ENCODE measurements at regions not wholly inside any gene's neighbourhood (a gene's known extent, or its start where the extent isn't known, plus 50 kb on each side); places are given as distances from the start of the nearest gene placed in this dataset.

GRCh38 chr1:29459620-29459945 lies 223.3 kb downstream of the PTPRU start:
- Histone ChIP-seq H3K9ac (ENCODE audit: low read depth in 1 of 2, low read length in 2 of 2) (no peak overlapping the region), H3K27me3 (ENCODE audit: control insufficient read depth in 2 of 2, insufficient read depth in 2 of 2, low read length in 2 of 2) (no peaks in the 10 kb centered on the region), H3K27ac (ENCODE audit: low read depth in 2 of 2, low read length in 2 of 2) (no peak overlapping the region), H3K4me3 (ENCODE audit: low read length in 2 of 2) (no peak overlapping the region), H3K4me1 (ENCODE audit: control insufficient read depth in 2 of 2, insufficient read depth in 2 of 2, low read length in 2 of 2) (no peaks in the 10 kb centered on the region), H3K36me3 (ENCODE audit: control insufficient read depth in 2 of 2, insufficient read depth in 2 of 2, low read length in 2 of 2) (no peaks in the 10 kb centered on the region), H3K9me3 (ENCODE audit: control insufficient read depth in 2 of 2, low read length in 2 of 2) (no peaks in the 10 kb centered on the region)

GRCh38 chr1:29458737-29459619 lies 222.7 kb downstream of the PTPRU start:
- H3K4me1 ChIP-seq (ENCODE audit: control insufficient read depth in 2 of 2, insufficient read depth in 2 of 2, low read length in 2 of 2): no peaks in the 10 kb centered on the region
- H3K9ac ChIP-seq (ENCODE audit: low read depth in 1 of 2, low read length in 2 of 2): no peak overlapping the region
- H3K4me3 ChIP-seq (ENCODE audit: low read length in 2 of 2): no peak overlapping the region
- H3K27me3 ChIP-seq (ENCODE audit: control insufficient read depth in 2 of 2, insufficient read depth in 2 of 2, low read length in 2 of 2): no peaks in the 10 kb centered on the region
- no peak overlapping the region for H3K27ac ChIP-seq (ENCODE audit: low read depth in 2 of 2, low read length in 2 of 2)
- no peaks in the 10 kb centered on the region for H3K9me3 ChIP-seq (ENCODE audit: control insufficient read depth in 2 of 2, low read length in 2 of 2)
- H3K36me3 ChIP-seq (ENCODE audit: control insufficient read depth in 2 of 2, insufficient read depth in 2 of 2, low read length in 2 of 2): no peaks in the 10 kb centered on the region

GRCh38 chr1:29457496-29458368 lies 221.4 kb downstream of the PTPRU start:
- H3K27me3 ChIP-seq (ENCODE audit: control insufficient read depth in 2 of 2, insufficient read depth in 2 of 2, low read length in 2 of 2): no peaks in the 10 kb centered on the region
- H3K9me3 ChIP-seq (ENCODE audit: control insufficient read depth in 2 of 2, low read length in 2 of 2): no peaks in the 10 kb centered on the region
- H3K27ac ChIP-seq (ENCODE audit: low read depth in 2 of 2, low read length in 2 of 2): no peak overlapping the region
- no peak overlapping the region for H3K4me3 ChIP-seq (ENCODE audit: low read length in 2 of 2)
- no peaks in the 10 kb centered on the region for H3K36me3 ChIP-seq (ENCODE audit: control insufficient read depth in 2 of 2, insufficient read depth in 2 of 2, low read length in 2 of 2)
- no peak overlapping the region for H3K9ac ChIP-seq (ENCODE audit: low read depth in 1 of 2, low read length in 2 of 2)
- H3K4me1 ChIP-seq (ENCODE audit: control insufficient read depth in 2 of 2, insufficient read depth in 2 of 2, low read length in 2 of 2): no peaks in the 10 kb centered on the region

DNA sequence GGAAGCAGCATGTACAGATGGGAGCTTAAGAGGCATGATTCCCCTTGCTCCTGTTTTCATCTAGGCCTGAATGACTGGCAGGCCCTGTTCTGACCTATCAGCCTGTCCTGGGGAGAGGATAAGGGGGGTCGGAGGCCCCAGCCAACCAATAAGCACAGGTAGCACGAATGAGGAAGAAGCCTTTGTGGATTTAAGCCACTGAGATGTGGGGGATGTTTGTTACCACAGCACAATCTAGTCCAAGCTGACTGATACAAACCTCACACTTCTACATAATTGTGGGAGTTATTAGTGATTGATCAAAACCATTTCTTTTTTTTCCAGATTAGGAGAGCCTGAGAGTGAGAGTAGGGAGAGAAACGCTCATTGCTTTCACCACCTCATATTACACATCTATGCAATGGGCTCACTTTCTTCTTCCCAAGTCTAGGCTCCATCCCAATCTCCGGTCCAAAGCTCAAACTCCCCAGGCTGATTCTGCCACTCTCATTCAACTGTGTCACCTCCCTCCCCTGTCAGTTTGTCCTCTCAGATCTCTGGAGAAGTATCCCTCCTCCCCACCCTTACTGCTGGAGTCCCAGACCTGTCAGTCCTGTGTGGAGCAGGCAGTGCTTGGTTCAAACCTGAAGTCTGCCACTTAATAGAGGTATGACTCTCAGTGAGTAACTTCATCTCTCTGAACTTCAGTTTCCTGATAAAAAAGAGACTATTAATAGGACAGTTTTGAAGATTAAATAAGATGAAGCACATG lies 220.5 kb downstream of the PTPRU start:
- Histone ChIP-seq H3K27me3 (ENCODE audit: control insufficient read depth in 2 of 2, insufficient read depth in 2 of 2, low read length in 2 of 2) (no peaks in the 10 kb centered on the region), H3K4me1 (ENCODE audit: control insufficient read depth in 2 of 2, insufficient read depth in 2 of 2, low read length in 2 of 2) (no peaks in the 10 kb centered on the region)

GRCh38 chr1:29455781-29456180 lies 219.5 kb downstream of the PTPRU start:
- H3K9ac ChIP-seq (ENCODE audit: low read depth in 1 of 2, low read length in 2 of 2): no peak overlapping the region
- no peaks in the 10 kb centered on the region for H3K36me3 ChIP-seq (ENCODE audit: control insufficient read depth in 2 of 2, insufficient read depth in 2 of 2, low read length in 2 of 2)
- no peak overlapping the region for H3K27ac ChIP-seq (ENCODE audit: low read depth in 2 of 2, low read length in 2 of 2)
- no peak overlapping the region for H3K4me3 ChIP-seq (ENCODE audit: low read length in 2 of 2)
- H3K4me1 ChIP-seq (ENCODE audit: control insufficient read depth in 2 of 2, insufficient read depth in 2 of 2, low read length in 2 of 2): no peaks in the 10 kb centered on the region
- H3K27me3 ChIP-seq (ENCODE audit: control insufficient read depth in 2 of 2, insufficient read depth in 2 of 2, low read length in 2 of 2): no peaks in the 10 kb centered on the region
- H3K9me3 ChIP-seq (ENCODE audit: control insufficient read depth in 2 of 2, low read length in 2 of 2): no peaks in the 10 kb centered on the region

More for the DNA sequence above, 220.5 kb downstream of the PTPRU start:
- Histone ChIP-seq H3K9ac (ENCODE audit: low read depth in 1 of 2, low read length in 2 of 2) (no peak overlapping the region), H3K36me3 (ENCODE audit: control insufficient read depth in 2 of 2, insufficient read depth in 2 of 2, low read length in 2 of 2) (no peaks in the 10 kb centered on the region), H3K9me3 (ENCODE audit: control insufficient read depth in 2 of 2, low read length in 2 of 2) (no peaks in the 10 kb centered on the region), H3K4me3 (ENCODE audit: low read length in 2 of 2) (no peak overlapping the region), H3K27ac (ENCODE audit: low read depth in 2 of 2, low read length in 2 of 2) (no peak overlapping the region)

DNA sequence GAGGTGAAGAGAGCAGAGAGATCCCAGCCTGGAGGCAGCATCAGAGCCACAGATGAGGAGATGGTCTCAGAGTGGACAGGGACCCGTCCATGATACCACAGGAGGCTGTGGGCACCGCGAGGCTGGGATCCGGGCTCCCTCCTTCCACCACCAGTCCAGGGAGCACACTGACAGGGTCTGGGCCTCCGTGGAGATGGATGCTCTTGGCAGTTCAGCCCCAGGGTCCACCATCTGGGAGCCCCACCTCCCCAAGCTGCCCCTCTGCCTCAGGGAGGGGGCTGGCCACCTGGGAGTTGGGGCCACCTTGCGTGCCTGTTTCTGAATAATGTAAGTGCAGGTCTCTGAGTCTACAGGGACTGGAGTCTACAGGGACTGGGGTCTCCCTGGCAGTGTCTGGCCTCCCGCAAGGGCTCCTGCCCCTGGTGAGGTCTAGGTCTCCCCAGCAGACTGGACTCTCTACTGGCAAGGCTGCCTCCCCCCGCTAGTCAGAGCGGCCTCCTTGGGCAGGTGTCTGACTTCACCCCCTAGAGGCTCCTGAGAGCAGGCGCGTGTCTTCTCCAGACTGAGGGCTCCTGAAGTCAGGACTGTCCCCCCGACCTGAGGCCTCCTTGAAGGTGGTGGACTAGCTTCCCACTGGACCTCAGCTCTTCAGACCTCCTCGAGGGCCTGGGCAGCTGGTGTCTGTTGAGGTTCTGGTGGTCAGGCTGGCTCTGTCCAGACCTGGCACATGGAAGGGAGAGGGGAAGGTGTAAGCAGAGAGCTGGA lies 218.5 kb downstream of the PTPRU start:
- no peaks in the 10 kb centered on the region for H3K4me1 ChIP-seq (ENCODE audit: control insufficient read depth in 2 of 2, insufficient read depth in 2 of 2, low read length in 2 of 2)
- H3K27ac ChIP-seq (ENCODE audit: low read depth in 2 of 2, low read length in 2 of 2): no peak overlapping the region
- no peaks in the 10 kb centered on the region for H3K27me3 ChIP-seq (ENCODE audit: control insufficient read depth in 2 of 2, insufficient read depth in 2 of 2, low read length in 2 of 2)
- no peak overlapping the region for H3K9ac ChIP-seq (ENCODE audit: low read depth in 1 of 2, low read length in 2 of 2)
- H3K4me3 ChIP-seq (ENCODE audit: low read length in 2 of 2): no peak overlapping the region
- H3K36me3 ChIP-seq (ENCODE audit: control insufficient read depth in 2 of 2, insufficient read depth in 2 of 2, low read length in 2 of 2): no peaks in the 10 kb centered on the region
- H3K9me3 ChIP-seq (ENCODE audit: control insufficient read depth in 2 of 2, low read length in 2 of 2): no peaks in the 10 kb centered on the region

- Histone ChIP-seq H3K27me3 (ENCODE audit: control insufficient read depth in 2 of 2, insufficient read depth in 2 of 2, low read length in 2 of 2) (no peaks in the 10 kb centered on the region), H3K27ac (ENCODE audit: low read depth in 2 of 2, low read length in 2 of 2) (no peak overlapping the region), H3K9ac (ENCODE audit: low read depth in 1 of 2, low read length in 2 of 2) (no peak overlapping the region), H3K9me3 (ENCODE audit: control insufficient read depth in 2 of 2, low read length in 2 of 2) (no peaks in the 10 kb centered on the region), H3K4me3 (ENCODE audit: low read length in 2 of 2) (no peak overlapping the region), H3K36me3 (ENCODE audit: control insufficient read depth in 2 of 2, insufficient read depth in 2 of 2, low read length in 2 of 2) (no peaks in the 10 kb centered on the region), H3K4me1 (ENCODE audit: control insufficient read depth in 2 of 2, insufficient read depth in 2 of 2, low read length in 2 of 2) (no peaks in the 10 kb centered on the region)
Observed at GRCh38 chr1:29453502-29454240, 217.3 kb downstream of the PTPRU start.

DNA sequence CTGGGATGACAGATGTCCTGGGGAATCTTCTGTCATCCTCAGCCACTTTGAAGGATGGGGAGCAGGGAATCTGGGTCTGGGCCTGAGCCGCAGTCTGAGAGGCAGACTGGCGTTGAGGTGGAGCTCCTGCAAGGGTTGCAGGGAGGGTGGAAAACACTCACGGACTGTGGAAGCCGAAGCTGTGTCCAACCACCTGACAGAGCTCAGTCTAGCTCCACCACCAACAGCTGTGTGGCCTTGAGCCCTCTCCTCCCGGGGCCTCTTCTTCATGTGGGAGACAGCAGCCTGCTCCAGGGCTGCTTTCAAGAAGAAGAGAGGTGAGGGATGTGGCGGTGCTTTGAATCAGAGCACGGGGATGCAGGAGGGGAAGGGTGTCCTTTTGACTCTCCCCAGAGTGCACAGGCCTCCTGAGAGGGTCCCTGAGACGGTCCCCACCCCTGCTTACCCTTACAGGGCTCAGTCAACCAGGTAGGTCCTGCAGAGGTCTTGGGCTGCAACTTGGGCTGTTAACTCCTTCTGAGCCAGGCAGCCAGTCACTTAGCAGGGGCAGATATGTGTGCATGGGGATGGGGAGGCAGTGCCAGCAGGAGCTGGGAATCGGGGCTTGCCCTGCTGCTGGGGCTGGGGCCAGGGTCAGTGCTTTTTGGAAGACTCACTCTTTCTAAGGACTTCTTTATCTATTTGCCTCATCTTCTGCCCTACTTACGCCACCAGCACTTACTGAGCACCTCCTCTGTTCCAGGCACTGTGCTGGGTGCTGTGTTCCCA lies 216.3 kb downstream of the PTPRU start:
- Histone ChIP-seq H3K9ac (ENCODE audit: low read depth in 1 of 2, low read length in 2 of 2) (no peak overlapping the region), H3K27ac (ENCODE audit: low read depth in 2 of 2, low read length in 2 of 2) (no peak overlapping the region), H3K4me3 (ENCODE audit: low read length in 2 of 2) (no peak overlapping the region), H3K27me3 (ENCODE audit: control insufficient read depth in 2 of 2, insufficient read depth in 2 of 2, low read length in 2 of 2) (no peaks in the 10 kb centered on the region), H3K36me3 (ENCODE audit: control insufficient read depth in 2 of 2, insufficient read depth in 2 of 2, low read length in 2 of 2) (no peaks in the 10 kb centered on the region), H3K4me1 (ENCODE audit: control insufficient read depth in 2 of 2, insufficient read depth in 2 of 2, low read length in 2 of 2) (no peaks in the 10 kb centered on the region), H3K9me3 (ENCODE audit: control insufficient read depth in 2 of 2, low read length in 2 of 2) (no peaks in the 10 kb centered on the region)

Data from mucosa of rectum (tissue), 2 donors.